ENCODE measurements at regions not wholly inside any gene's neighbourhood (a gene's known extent, or its start where the extent isn't known, plus 50 kb on each side); places are given as distances from the start of the nearest gene placed in this dataset.

DNA sequence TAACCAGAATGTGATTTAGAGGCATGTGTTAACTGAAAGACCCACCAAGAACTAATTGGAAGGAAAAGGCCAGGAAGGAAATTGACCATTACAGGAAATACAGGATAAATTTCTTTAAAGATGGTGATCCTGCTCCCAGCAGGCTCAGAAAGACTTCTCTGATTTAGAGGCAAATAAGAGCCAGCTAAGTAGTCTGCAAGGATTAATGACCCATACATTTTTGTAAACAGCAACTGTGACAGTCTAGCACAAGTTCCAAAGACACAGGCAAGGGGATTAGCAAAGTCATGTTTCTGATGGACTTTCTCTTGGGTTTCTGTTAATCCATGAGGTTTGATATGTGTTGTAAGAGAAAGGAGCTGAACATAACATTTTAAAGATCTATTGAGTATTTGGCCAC is 425.0 kb downstream of the HTR7 start:
- Histone ChIP-seq H3K4me1 (no peaks in the 10 kb centered on the region), H3K4me3 (no peak overlapping the region), H3K27me3 (no peaks in the 10 kb centered on the region), H3K9me3 (peaks cover 0 to 4% (median 0%) of the 10 kb centered on the region in 12 donors), H3K27ac (no peak overlapping the region), H3K36me3 (no peaks in the 10 kb centered on the region)
- no peak for DNase-seq
- intact Hi-C loops (cut with DNase I) = no loop called here
- no peak for ATAC-seq
- TF ChIP-seq, protein P1, sequence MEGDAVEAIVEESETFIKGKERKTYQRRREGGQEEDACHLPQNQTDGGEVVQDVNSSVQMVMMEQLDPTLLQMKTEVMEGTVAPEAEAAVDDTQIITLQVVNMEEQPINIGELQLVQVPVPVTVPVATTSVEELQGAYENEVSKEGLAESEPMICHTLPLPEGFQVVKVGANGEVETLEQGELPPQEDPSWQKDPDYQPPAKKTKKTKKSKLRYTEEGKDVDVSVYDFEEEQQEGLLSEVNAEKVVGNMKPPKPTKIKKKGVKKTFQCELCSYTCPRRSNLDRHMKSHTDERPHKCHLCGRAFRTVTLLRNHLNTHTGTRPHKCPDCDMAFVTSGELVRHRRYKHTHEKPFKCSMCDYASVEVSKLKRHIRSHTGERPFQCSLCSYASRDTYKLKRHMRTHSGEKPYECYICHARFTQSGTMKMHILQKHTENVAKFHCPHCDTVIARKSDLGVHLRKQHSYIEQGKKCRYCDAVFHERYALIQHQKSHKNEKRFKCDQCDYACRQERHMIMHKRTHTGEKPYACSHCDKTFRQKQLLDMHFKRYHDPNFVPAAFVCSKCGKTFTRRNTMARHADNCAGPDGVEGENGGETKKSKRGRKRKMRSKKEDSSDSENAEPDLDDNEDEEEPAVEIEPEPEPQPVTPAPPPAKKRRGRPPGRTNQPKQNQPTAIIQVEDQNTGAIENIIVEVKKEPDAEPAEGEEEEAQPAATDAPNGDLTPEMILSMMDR (IDR thresholded peaks at IDR 0.05) = no peak
- no peak for TF ChIP-seq POLR2A (IDR thresholded peaks at IDR 0.05)

DNA sequence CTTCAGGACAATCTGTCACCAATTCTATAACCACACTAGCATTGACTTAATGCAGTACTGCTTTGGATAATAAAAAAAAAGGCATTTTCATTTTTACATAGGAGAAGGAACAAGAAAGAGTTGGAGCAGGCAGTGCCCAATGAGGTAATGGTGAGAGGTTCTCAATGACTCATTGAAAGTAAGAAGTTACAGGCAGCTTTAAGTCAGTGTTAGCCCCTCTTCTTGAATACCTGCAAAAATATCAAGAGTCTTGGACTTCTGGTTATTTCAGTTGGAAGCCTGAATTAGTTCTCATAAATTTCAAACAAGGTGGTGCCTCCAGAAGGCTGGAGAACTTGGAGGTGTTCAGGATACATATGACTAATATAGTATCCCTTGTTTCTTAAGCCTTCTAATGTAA is 422.5 kb downstream of the HTR7 start:
- no peak for ATAC-seq
- no peak for DNase-seq
- Histone ChIP-seq H3K9me3 (peaks cover 0 to 4% (median 0%) of the 10 kb centered on the region in 12 donors), H3K27me3 (no peaks in the 10 kb centered on the region), H3K4me3 (no peak overlapping the region), H3K36me3 (no peaks in the 10 kb centered on the region), H3K27ac (no peak overlapping the region), H3K4me1 (no peaks in the 10 kb centered on the region)
- intact Hi-C loops (cut with DNase I) = no loop called here
- TF ChIP-seq, protein P1 (IDR thresholded peaks at IDR 0.05) = no peak
- no peak for TF ChIP-seq POLR2A (IDR thresholded peaks at IDR 0.05)

DNA sequence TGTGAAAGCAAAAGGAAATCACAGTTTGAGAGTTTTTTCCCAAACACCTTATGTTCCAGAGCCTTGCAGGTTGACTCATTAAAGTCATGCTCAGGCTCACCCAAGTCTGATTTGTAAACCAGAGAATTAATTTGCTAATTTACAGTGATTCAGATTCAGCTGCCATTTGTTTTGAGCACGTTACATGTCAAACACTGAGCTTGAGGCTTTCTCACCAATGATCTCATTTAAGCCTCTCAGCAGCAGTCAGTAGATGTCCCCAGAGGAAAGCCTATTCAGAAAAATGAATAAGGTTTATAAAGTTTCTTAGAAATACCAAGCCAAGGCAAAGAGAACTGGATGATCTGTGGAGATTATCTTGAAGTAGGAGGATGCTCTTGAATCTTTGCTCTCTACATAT is 420.4 kb downstream of the HTR7 start:
- H3K9me3 ChIP-seq = peaks cover 0 to 22% (median 13%) of the 10 kb centered on the region in 12 donors
- H3K27me3 ChIP-seq = no peaks in the 10 kb centered on the region
- ATAC-seq (no peak), DNase-seq (no peak)
- H3K27ac ChIP-seq = no peak overlapping the region
- WGBS, 4 donors = 54 to 65% (median 59%) methylated on average over 1 of the region's 1 CpG
- no peak overlapping the region for H3K4me3 ChIP-seq
- no peaks in the 10 kb centered on the region for H3K36me3 ChIP-seq
- TF ChIP-seq, protein P1 (IDR thresholded peaks at IDR 0.05) = no peak
- no peak for TF ChIP-seq POLR2A (IDR thresholded peaks at IDR 0.05)
- intact Hi-C loops (cut with DNase I) = no loop called here
- H3K4me1 ChIP-seq = no peaks in the 10 kb centered on the region

DNA sequence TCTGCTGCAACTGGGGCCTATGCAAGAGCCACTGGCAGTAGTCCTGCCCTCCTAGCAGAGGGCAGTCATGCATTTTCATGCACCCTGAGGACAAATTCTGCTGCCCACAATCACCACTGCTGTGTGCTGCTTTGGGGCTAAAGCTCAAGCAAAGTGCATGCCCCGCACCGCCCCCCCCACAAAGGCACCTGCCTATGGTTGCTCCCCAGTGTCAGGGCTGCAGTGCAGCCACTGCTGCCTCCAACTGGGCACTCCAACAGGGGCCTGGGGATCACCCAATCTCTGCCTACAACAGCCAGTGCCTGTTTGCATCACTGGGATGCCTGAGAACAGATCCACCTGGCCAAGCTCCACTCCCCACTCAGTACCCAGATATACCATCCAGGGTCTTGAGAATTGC is 417.0 kb downstream of the HTR7 start:
- H3K4me1 ChIP-seq = no peaks in the 10 kb centered on the region
- no peak for TF ChIP-seq POLR2A (IDR thresholded peaks at IDR 0.05)
- TF ChIP-seq, protein P1 (IDR thresholded peaks at IDR 0.05) = no peak
- H3K27me3 ChIP-seq = no peaks in the 10 kb centered on the region
- intact Hi-C loops (cut with DNase I) = no loop called here
- no peak overlapping the region for H3K4me3 ChIP-seq
- no peaks in the 10 kb centered on the region for H3K36me3 ChIP-seq
- ATAC-seq (no peak), DNase-seq (no peak)
- H3K9me3 ChIP-seq = peaks cover 0 to 43% (median 21%) of the 10 kb centered on the region in 12 donors
- H3K27ac ChIP-seq = no peak overlapping the region
- 99 to 100% methylated on average over 2 of the region's 2 CpGs; no CpG with 5 or more reads in 2 of the 4 donors for WGBS, 4 donors

Measured in heart left ventricle (tissue), 16 donors.